NT2/D1 (cell line): ENCODE measurements at regions not wholly inside any gene's neighbourhood (a gene's known extent, or its start where the extent isn't known, plus 50 kb on each side); places are given as distances from the start of the nearest gene placed in this dataset.

Experiments used
- SUZ12 ChIP-seq: IDR thresholded peaks from 2 replicates; pipeline ENCODE4 v1.6.1; 2011; ENCODE audit not compliant: insufficient read length, insufficient read depth; ENCODE audit errors: extremely low read depth
- YY1 ChIP-seq: IDR thresholded peaks from 2 replicates; pipeline ENCODE4 v1.6.1; 2011; ENCODE audit not compliant: insufficient read length, insufficient read depth

DNA sequence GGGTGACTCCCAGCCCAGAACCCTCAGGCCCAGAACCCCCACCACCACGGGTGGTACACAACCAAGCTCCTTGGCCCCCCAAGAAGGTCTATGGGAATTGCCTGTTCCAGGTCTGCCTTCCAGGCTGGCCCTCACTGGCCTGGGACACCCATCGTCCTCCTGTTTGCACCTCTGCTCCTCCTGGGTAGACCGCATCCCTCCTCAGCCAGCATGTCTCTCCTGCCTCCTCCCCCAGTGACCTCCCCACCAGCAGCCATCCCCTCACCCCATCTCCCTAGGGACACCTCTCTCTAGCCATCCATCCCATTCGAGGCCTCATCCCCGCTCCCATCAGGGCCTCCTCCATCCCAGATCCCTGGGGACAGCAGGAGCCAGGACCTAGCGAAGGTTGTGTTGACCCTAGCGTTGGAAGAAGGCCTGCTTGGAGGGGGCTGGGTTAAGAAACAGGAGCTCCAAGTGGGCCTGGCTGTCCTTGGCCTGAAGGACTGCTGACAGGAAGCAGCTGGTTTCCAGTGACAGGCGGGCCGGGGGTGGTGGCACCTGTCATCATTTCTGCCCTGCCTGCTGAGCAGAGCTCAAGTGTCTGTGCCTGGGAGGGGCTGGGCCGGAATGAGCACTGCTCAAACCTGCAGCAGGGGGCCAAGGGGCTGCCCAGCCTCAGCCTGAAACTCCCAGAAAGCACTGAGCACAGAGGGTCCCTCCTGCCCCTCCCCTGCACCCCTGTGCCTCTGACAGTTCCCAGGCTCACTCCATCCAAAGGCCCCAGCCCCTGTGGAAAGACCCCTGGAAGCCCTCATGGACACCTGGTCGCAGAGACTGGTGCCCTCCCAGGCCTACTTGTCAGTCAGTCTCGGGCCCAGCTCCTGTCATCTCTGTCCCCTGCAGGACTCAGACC, 96.0 kb upstream of the OTOS start:
- TF ChIP-seq YY1 (no peak), SUZ12 (no peak)
